T-helper 22 cell (primary cell): ENCODE measurements at regions not wholly inside any gene's neighbourhood (a gene's known extent, or its start where the extent isn't known, plus 50 kb on each side); places are given as distances from the start of the nearest gene placed in this dataset.

Source experiments
- DNase-seq: peaks from one replicate; pipeline ENCODE4 v3.0.0-alpha.2; 2020; ENCODE audit warnings: low read depth

DNA sequence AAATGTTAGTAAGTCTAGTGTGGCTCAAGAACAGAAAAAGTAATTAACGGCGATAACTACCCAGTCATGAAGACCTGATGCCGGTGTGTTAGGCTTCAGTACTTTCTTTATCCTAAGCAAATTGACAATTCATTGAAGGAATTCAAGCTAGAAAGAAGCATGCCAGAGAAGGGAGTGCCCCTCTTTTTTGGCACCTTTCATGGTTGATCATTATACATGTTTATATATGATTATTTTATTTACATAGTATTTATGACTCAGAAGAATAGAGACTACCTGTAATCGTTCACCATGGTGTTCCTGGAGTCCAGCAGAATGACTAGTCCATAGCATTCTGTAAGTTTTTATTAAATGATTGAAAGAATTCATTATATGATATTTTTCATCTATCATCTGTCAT lies 548.3 kb upstream of the SLIT2 start:
- no peak for DNase-seq

DNA sequence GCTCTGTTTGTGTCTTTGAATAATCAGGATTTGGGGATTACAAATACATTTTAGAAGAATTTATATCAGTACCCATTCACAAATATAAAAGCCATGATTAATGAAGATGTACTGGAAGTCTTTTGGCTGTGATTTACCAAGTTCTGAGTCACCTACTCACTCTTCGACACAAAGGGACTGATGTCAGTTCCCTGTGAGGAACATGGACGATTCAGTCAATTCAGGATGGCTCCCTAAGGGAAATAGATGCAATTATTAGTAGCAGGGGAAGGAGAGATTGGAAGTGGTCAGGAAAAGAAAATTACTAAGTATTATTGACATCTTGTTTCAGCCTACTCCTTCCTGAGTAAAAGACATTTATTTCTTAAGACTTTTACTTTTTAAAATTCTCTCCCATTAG lies 550.7 kb upstream of the SLIT2 start:
- no peak for DNase-seq

DNA sequence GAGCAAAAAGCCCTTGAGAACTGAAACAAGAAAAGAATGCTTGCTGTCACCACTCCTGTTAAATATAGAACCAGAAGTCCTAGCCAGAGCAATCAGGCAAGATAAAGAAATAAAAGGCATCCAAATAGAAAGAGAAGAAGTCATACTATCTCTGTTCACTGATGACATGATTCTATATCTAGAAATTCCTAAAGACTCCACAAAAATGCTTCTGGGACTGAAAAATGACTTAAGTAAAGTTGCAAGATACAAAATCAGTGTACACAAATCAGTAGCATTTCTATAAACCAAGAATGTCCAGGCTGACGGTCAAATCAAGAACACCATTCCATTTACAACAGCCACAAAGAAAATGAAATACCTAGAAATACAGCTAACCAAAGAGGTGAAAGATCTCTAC lies 552.7 kb upstream of the SLIT2 start:
- DNase-seq = no peak

- no peak for DNase-seq
These were observed 556.9 kb upstream of the SLIT2 start for GRCh38 chr4:19694812-19695211.

GRCh38 chr4:19693936-19694570 lies 557.7 kb upstream of the SLIT2 start:
- DNase-seq = no peak

GRCh38 chr4:19689511-19689910 lies 562.2 kb upstream of the SLIT2 start:
- DNase-seq = no peak

DNA sequence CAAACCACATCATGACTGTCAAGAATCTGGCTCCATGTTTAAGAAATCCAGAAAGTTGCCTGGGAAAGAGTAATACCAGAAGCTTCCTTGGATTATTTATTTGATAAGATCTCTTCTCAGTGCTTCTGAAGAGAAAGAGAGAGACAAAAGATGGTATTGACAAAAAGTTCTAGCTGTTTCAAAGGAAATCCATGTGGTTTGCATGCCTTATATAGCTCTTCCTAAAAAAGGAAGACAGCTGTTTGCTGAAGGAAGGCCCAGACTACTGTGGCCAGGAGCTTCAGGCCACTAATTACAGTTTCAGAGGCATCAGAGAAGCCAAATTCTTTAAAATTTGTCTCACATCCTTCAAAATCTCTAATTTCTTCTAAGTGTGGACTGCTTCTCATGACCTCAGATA lies 565.2 kb upstream of the SLIT2 start:
- no peak for DNase-seq

- no peak for DNase-seq
These were observed 567.6 kb upstream of the SLIT2 start for GRCh38 chr4:19684084-19684483.

GRCh38 chr4:19683426-19683825 lies 568.3 kb upstream of the SLIT2 start:
- no peak for DNase-seq

DNA sequence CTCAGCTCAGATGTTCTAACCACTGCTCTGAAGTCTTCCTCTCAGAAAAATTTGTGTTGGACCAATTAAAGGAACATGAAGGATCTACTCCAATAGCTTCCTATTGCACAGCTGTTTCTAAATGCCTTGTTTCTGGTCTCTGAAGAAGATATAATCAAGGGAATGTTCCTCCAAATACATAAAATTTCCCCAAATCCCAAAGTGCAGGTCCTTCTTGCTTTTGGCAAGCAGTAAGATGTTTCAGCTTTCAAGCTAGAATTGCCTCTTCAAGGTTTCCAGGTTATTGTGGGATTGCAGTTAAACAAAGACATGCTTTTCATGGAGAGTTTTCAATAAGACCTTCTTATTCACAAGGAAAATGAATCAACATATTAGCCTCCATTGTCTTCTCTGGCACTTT lies 574.5 kb upstream of the SLIT2 start:
- no peak for DNase-seq

GRCh38 chr4:19675172-19675811 lies 576.4 kb upstream of the SLIT2 start:
- DNase-seq = no peak

DNA sequence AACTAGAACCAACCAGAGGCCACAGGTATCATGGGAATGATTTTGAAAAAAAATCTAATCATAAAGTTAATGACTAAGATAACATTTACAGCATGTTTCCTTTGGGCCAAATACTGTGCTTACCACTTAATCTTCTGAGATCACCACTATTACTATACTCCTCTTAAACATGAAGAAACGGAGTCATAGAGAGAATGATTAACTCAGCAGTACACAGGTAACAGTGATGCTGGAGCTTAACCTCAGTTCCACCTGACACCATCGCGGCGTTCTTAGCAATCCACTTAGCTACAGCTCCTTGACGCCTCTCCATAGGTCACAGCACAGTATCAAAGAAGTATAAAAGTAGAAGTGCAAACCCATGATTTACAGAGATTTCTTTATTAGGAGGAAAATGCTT lies 592.6 kb upstream of the SLIT2 start:
- no peak for DNase-seq

DNA sequence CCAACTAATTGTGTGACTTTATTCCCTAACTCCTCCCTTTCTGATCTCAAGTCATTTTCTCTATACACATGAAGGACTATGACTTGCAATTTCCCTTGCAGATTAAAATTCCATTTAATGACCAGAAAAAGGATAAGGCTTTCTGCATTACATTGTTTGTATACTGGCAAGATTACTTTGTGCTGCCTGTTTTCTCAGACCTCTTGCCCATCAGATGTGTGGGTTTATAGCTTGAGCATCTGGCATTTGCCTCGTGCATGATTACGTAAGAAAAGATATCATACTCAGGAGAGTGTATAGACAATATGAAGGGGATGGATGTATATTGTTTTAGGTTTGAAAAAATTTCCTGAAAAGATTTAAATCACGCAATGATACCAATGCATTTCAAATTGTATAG lies 593.8 kb upstream of the SLIT2 start:
- DNase-seq = no peak

GRCh38 chr4:19655666-19656065 lies 596.0 kb upstream of the SLIT2 start:
- no peak for DNase-seq

GRCh38 chr4:19650903-19651864 lies 600.5 kb upstream of the SLIT2 start:
- no peak for DNase-seq

- DNase-seq = no peak
These were observed 606.1 kb upstream of the SLIT2 start for GRCh38 chr4:19645589-19645988.

- DNase-seq = no peak
These were observed 615.3 kb upstream of the SLIT2 start for GRCh38 chr4:19636451-19636850.

DNA sequence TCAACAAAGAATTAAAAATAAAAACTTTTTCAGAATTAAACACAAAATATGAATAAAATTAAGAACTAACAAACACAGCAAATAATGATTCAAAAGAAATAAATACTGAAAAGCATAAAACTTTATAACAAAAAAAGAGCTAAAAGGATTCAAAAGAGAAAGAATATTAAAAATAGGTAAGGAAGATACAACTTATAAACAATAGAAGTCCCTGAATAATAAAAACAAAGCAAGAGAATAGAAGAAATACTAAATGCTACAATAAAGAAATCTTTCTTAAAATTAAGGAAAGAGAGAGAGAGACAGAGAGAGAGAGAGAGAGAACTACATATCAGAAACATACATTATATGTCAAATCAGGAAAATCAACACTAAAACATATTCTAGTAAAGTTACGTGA lies 619.9 kb upstream of the SLIT2 start:
- no peak for DNase-seq

GRCh38 chr4:19623866-19624265 lies 627.8 kb upstream of the SLIT2 start:
- no peak for DNase-seq

DNA sequence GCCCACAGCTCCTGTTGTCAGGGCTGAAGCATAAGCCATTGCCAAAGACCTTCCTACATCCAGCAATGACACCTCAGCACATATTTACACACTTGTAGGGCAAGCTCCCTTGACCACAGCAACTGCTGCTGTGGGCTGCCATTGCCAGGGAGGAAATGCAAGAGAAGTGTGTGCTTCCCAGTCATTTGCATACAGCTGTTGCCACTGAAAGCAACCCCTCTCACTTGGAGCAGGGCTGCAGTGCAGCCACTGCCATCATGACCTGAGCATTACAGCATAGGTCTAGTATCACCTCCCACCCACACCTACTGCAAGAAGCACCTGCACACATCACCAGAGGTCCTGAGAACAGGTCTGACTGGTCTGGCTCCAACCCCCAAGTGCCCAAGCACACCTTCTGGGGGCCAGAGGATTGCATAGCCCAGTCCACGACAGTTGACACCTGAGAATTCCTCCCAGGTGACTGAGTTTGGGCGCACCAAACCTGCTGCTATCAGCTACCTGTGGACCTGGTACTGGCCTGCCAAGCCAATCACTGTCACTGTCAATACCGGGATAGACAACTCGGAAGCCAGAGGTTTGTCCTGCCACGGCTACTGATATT lies 636.5 kb upstream of the SLIT2 start:
- no peak for DNase-seq

DNA sequence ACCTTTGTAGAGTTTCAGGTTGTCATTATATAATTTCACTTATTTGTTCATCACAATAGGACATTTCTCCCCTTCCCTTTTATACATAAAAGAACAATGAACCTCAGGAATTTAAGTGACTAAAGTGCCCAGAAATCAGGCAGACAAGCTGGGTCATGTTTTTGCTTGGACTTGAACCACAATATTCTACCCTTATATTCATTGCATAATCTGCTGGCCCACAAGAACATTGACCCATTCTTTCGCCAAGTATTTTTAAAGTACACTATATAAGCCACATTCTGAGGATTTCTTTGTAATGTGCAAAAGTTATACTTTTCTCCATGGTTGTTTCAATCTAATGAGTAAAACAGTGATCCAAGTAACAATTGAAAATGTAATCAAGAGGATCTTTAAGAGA lies 637.5 kb upstream of the SLIT2 start:
- DNase-seq = no peak

DNA sequence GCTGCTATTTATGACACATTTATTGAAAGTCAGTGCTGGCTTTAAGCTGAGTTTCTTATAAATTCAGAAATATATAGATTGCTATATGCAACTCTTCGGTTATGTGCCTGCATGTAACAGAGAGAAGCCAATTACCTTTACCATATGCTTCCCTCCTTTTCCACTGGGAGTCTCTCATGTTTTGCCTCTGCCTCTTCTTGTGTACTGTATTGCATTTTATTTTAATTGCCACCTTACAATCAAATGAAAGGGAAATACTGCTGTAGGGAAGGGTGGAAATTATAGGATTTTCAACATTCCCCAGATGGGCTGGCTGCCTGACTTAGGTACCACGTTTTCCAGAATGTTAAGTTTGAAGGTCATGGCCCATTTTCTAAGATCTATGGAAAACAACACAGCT lies 655.4 kb upstream of the SLIT2 start:
- DNase-seq = no peak

- no peak for DNase-seq
These were observed 659.3 kb upstream of the SLIT2 start for GRCh38 chr4:19592391-19592790.
